Stimulated activated CD8-positive, alpha-beta memory T cell treated with anti-CD3 and anti-CD28 coated beads, Interleukin-7, amount 100 ng/mL, for 48 hours (primary cell): ENCODE measurements at regions not wholly inside any gene's neighbourhood (a gene's known extent, or its start where the extent isn't known, plus 50 kb on each side); places are given as distances from the start of the nearest gene placed in this dataset.

ENCODE experiments used
- DNase-seq, 2 donors: peaks; one replicate each; pipeline ENCODE4 v3.0.0-alpha.2; 2020; ENCODE audit warnings: low read depth in 1 of 2; ENCODE audit errors: extremely low read depth in 1 of 2

DNA sequence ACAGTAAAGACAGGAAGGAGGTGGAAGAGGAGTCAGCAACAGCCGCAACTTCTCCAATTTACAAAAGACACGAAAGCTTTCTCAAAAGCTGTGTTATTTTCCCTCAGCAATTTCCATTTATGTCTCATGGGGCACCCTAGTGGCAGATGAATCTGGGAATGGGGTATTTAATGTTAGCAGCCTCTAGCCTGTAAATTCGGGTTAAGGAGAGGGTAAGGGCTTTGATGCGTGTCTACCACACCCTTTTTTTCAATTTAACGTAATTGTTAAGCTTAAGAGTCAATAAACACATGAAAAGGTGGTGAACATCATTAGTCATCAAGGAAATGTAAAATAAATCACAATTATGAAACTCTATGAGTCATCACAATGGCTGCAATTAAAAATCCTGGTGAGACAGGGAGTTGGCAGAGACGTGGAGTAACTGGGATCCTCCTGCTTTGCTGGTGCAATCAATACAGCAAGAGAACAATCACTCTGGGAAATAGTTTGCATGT, 986.4 kb downstream of the AACS start:
- DNase-seq = no peak

DNA sequence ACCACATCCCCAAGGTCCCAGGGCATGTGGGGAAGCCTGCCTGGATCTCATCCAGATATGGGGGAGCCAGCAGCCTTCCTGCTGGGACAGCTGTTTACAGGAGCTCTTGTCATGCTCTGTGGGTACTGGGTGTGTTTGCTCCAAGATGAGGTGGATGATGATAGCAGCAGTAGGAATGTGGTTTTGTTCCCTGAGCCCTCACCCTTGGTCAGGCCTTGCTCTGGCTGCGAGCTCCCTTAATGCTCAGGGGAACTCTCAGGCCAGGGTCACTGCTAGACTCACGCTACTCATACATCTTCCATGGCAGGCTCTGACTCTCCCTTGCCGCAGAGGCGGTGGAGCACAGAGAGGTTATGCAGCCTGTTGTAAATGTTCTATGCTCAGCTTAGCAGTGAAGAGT, 990.3 kb downstream of the AACS start:
- no peak for DNase-seq

DNA sequence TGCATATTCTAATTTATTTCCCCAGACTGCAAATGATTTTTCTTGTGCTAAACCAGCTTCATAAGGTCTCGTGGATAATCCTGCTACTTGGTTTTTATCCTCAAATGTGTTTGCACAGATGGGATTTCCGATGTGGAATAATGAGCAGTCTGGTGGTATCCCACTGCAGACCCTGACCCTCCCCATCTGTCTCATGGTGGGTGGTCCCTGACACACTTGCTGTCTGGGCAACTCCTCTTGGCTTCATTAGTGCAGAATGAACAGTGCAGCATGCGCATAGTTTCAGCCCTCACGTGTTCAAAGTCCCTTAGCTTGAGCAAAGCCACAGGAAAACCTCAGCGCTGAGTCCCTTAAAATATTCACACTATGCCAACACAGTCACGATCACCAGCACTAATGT, 996.5 kb downstream of the AACS start:
- DNase-seq = no peak

DNA sequence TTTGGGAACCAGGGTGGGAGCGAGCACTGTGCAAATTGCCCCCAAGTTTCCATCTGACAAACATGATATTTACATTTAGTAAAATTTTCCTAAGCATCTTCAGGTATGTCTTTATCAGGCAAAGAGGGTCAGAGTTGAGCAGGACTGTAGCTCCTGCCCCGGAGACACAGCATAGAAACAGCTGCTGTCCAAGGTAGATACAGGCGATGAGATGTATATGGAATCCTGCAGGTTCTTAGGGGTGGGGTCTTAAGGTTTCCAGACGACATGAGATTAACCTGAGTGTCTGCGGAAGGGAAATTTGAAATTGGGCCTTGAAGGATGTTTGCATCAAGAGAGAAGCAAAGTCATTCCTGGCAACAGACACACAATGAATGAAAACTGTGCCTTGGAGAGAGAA, 998.8 kb downstream of the AACS start:
- no peak for DNase-seq

DNA sequence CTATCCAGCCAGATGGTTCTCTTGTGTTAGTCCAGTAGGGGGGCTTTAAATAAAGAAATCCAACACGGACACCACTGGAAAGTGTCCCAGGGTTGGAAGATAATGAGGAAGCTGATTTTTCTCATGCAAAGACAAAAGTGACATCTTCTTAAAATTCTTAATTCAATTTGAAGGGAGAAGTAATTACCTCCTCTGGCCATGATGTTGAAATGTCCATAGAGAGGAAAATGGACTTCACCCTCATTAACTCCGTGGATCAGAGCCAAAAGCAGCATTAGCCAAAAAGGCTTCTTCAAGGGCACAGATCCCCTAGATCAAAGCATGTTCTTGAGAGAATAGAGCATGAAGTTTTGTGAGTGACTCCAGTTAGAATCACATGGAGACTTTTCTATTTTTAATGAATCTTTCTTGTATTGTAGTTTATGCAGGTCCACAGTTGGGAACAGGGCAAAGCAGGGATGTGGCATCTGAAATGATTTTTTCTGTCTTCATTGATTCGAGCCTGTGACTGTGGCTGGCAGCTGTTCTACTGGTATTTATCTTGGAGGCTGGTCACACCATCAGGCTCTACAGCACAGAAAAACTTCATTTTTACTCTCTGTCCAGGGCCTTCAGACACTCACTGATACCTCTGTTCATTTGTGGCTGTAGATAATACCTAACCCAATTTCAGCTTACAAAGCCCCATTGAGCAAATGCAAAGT, 1002.5 kb downstream of the AACS start:
- DNase-seq = no peak

DNA sequence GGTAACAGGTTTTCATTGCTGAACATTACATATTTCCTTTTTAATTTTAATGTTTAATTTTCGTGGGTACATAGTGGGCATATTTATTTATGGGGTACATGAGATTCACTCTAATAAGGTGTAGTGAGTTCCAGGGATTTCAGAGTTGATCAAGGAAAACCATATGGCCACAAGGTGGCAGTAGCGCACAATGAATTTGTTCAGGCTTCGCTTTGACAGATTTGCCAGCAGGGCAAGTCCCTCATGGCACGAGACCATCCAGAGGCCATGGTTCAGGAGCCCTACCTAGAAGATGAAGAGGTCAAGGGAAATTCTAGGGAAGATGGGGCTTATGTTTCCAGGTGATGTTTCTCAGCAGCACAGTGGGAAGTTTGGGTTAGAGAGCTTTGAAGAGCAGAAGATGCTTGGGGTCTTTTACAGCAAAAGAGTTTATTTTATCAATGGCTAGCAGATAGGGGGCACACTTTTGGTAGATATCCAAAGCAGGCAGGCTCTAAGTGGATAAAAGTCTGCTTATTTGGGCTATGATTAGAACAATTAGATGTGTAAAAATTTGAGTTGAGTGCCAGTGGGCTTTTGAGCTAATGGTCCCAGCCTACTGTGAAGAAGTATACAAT, 1004.4 kb downstream of the AACS start:
- peak; percentile 5 to 14 for DNase-seq

DNA sequence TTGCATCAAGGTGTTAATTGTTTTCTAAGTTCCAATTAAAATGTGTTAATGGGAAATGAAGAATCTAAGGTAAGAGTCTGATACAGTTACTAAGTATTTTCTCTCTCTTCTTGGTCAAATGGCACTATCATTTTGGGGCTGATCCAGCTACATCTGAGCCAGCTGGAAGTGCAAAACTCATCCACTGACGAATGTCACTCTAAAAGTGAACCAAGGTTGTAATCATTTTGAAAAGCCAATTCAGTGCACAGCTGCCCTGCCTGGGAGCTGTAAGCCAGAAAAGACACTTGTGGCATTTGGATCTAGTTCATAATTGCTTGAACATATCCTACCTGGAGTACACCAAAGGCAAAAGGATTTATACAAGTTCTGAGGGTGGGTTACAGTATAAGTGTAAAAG, 1011.3 kb downstream of the AACS start:
- no peak for DNase-seq

DNA sequence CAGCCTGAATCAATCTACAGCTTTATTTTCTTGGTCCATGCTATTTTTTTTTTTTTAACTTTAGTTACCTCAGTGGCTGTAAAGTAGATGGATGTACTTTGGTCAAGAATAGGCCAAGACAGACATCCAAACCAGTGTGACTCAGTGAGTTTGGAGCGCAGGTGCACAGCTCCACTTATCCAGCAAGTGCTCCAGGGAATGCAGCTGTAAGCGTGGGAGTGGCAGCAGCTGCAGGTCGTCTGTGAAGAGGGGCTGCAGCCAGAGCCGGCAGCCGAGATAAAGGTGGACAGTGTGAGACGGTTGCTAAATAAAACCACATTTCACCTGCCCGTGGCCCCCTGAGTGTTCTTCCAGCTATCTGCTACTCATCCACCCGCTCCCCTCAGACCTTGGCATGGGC, 1018.7 kb downstream of the AACS start:
- DNase-seq = no peak

DNA sequence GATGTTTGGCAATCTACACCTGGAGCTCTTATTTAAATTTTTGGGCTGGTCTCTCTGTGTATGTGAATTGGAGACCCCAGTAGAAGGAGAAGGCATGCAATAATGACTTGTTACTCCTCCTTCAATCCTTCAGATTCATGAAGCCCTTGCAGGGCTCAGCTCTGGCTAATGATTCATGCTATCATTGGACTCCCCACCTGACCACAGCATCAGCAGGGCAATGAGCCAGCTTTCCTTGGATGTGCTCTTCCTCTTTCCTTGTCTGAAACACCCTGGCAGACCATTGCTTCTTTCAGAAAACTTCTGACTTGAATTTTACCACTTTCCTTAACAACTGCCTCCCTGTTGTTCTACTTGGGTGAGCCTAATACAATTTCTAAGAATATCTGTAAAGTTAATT, 1019.2 kb downstream of the AACS start:
- no peak for DNase-seq

DNA sequence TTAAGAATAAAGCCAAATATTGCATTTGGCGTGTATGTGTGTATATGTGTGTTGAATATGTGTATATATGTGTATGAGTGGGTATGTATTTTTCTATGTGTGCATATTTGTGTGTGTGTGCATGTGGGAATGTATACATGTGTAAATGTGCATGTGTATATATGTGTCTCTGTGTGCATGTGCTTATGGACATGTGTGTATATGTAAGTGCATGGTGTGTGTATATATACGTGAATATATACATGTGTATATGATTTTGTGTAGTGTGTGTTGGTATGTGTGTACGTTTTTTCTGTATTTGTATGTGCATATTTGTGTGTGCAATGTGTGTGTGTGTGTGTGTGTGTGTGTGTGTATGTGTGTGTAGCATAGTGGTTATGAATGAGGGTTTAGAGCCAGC, 1021.0 kb downstream of the AACS start:
- DNase-seq = no peak

DNA sequence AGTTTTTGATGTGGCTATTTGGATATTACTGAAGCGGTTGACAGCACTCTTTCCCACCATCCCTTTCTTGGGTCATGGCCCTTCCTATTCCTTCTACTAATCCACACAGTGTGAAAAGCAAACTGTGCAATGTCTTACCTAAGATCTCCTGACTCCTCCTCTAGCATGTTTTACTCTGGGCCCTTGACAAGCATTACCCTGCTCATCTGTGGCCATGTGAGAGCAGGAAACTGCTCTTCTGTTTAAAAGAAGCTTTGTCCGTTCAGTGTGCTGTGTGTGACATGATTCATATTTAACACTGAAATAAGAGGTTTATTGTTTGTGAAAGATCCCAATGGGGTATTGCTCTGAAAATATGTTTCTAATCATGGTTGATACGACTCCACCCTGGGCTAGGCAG, 1022.5 kb downstream of the AACS start:
- DNase-seq = no peak

DNA sequence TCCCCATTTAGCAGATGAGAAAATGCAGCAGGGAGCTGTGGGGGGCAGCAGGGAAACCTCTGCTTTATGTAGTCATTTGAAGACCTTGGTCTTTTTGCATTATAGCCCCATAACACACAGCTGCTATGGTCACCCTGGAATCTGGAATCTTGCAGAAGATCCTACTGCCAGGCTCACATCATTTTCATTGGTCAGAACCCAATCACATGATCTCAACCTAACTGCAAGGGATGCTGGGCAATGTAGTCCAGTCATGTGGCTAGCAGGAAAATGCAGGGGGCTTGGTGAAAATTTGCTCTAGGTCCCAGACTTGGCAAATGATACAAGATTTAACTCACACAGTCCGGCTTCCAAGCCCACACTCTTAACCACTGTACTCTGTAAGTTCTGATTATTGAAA, 1028.7 kb downstream of the AACS start:
- DNase-seq = no peak

DNA sequence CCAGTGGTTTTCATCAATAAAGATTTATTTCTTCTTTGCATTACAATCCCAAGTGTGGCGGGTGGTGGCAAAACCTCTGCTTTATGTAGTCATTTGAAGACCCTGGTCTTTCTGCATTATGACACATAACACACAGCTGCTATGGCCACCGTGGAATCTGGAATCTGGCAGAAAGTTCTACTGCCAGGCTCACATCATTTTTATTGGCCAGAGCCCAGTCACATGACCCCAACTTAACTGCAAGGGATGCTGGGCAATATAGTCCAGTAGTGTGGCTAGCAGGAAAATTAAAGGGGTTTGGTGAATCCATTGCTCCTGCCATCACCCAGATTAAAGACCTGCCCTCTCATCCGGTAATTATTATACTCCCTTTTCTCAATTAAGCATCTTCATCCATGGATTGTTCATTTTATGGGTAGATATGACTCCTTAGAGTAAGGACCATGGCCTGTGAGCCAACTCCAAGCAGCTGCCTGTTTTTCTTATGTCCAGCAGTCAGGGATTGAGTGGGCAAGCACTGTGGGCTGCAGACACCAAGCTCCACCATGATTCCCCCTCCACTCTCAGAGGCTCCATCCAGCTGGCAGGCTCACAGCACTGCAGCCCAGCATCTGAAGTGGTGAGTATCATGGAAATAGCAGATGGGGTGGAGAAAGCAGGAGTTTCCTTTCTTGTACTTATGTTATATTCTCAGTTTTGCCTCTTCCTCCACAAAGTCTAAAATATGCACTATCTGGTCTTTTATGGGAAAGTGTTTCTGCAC, 1030.7 kb downstream of the AACS start:
- no peak for DNase-seq

DNA sequence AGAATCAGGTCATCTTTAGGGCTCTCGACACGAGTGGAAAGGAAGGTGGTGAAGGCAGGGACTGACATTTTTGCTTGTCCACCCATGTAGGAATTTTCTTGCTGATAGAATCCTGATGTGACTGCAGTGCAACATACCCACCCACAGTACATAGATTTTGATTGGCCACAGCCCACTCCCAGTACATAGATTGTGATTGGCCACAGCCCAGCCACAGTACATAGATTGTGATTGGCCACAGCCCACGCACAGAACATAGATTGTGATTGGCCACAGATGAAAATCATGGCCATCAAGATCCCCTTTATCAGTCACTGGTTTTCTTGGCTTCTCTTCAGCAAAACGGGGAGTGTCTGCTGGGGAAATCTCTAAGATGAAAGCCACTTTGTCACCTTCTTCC, 1041.5 kb downstream of the AACS start:
- no peak for DNase-seq

DNA sequence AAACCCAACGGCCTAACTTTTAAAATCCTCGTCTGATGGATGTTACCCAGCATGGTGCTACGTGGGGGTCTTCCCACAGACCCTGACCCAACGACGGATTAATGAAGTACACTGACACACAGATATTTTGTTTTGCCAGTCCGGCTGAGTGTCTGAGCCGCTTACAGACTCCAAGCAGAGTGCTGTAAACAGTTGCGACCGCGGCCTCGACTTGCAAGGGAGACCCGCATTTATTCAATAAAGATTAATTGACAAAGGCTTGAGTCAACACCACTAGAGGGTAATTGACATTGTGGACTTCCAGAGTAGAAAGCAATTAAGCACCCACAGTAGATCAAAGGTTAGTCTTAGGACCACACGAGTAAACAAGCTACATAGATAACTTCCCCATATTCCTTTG, 1042.4 kb downstream of the AACS start:
- no peak for DNase-seq

DNA sequence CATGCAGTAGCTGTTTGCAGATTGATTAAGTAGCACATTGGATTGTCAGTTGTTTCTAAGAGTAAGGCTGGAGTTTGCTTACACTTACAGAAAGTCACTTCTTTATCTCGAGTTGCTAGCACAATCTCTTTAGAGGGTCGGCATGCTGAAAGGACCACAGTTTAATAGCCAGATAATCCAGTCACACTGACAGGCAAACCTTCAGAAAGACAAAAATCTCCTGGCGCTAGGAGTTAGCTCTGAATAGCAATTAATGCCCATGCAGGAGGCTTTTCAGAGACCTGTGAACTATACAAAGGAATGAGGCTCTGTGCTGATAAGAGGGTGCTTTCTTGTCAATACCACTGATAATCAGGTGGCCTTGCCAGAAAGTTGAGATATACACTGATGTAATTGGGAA, 1043.0 kb downstream of the AACS start:
- no peak for DNase-seq

DNA sequence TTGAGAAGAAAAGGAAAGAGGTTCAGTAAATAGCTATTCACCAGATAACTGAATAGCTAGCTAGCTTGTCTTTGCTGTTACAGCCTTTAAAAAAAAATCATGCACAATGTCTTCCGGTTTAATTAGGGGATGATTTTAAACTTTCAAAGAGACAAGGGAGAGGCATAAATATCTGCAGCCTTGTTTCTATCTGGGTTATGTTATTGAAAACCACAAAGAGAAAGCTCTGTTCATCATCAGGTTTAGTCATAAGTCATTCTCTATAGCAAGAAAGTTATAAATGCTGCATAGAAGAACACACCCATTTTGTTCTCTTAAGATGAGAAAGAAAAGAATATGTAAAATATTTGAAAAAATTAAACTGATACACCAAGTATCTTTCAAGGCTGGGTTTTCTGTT, 1046.9 kb downstream of the AACS start:
- DNase-seq = no peak

DNA sequence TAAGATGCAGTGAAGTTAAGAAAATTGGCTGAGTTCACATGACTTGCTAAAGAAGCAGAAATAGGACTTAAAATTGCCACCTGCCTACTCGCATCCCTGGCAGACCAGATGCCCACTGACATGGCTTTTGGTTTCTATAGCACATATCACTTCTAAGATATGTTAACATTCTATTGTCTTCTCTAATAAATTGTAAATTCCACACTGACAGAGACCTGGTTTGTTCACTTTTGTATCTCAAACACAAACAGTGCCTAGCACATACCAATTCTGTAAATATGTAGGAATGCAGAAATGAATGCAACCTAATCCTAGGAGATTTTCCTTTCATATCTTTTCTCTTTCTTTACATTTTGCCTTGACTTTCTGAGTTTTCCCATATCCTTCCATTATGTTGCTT, 1047.6 kb downstream of the AACS start:
- DNase-seq = no peak

DNA sequence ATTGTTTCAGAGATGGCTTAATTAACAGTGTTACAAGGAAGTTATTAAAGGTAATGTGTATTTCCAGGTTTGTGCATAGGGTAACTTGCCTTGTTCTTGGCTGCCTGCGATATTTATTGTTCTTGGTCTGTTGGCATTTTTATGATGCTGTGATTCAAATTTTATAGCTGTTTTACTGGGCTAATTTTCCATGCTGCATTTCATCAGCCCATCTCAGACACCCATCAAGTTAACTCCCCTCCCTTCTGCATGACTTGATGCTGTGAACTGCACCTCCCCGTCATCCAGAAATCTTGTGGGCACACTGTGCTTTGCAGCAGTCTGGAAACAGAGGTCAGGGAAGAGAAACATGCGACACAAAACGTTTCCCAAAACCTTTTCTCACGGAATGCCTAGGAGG, 1049.2 kb downstream of the AACS start:
- no peak for DNase-seq

DNA sequence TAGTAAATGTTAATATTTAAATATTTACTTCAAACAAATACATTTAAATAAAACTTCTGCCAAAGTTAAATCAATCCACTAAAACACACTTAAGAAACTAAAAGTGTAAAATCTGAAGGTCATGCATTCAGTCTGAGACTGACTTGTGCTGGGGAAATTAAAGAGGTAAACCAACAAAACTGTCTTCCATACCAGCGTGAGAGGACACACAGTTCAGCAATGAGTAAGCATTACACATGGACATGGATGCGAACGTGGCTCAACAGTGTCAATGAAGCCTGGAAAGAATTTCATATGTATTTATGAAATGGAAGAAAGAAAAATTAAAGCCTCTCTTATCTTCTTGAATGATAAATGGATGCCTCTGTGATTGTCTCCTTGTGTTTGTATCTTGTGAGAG, 1052.3 kb downstream of the AACS start:
- no peak for DNase-seq

DNA sequence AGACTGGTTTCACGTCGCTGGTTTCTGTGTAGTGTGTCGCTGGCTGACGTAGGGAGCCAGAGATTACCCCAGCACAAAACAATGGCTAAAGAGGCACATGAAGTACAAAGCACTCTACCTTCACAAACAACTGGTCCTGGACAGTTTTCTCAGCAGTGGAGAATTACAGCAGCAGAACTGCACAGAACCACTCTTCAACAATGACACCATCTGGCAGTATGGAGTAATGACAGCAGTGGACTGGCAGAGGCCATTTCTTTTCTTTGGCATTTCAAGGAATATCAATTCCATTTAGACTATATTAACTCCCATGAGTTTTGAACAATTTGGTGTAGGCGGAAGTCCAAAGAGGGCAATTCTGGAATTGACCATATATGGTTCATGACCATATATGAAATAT, 1074.1 kb downstream of the AACS start:
- no peak for DNase-seq

DNA sequence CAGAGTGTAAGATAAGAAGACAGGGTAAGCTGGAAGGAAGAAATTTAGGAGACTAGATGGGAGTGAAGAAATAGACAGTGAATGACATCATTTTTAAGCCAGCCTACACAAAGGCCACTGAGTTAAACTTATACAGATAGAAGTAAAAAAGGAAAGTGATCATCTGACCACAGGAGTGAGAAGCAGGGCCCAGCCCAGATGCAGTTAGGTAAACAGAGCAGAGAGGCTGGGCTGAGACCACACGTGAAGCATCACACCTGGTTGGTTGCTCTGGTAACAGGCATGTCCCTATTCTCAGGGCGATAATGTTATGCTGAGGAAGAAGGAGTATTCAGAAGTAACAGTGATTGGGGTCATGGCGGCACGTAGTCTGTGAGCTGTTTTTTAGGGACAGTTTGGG, 1079.4 kb downstream of the AACS start:
- DNase-seq = no peak
